ENCODE measurements at regions not wholly inside any gene's neighbourhood (a gene's known extent, or its start where the extent isn't known, plus 50 kb on each side); places are given as distances from the start of the nearest gene placed in this dataset.

GRCh38 chr4:110877778-110878370 is 255.0 kb upstream of the PITX2 start:
- Histone ChIP-seq H3K27me3 (ENCODE audit: control insufficient read depth, extremely low read depth, insufficient read depth, low read length) (no peaks in the 10 kb centered on the region), H3K27ac (ENCODE audit: control insufficient read depth, insufficient read depth, low read length) (no peak overlapping the region), H3K4me1 (ENCODE audit: control insufficient read depth, extremely low read depth, insufficient read depth, low read length) (no peaks in the 10 kb centered on the region), H4K20me1 (ENCODE audit: control insufficient read depth, extremely low read depth, insufficient read depth, low read length) (no peaks in the 10 kb centered on the region), H3K9me1 (ENCODE audit: control insufficient read depth, extremely low read depth, insufficient read depth, low read length) (no peaks in the 10 kb centered on the region), H3K9ac (ENCODE audit: control insufficient read depth, extremely low read depth, insufficient read depth, low read length) (no peak overlapping the region), H3K36me3 (ENCODE audit: control insufficient read depth in 2 of 2, extremely low read depth in 1 of 2, insufficient read depth in 2 of 2, low read length in 2 of 2) (no peaks in the 10 kb centered on the region), H3K4me2 (ENCODE audit: control insufficient read depth, extremely low read depth, insufficient read depth, low read depth, low read length) (no peak overlapping the region), H3K79me2 (ENCODE audit: control insufficient read depth, insufficient read depth, low read length) (no peaks in the 10 kb centered on the region), H2AFZ (ENCODE audit: control insufficient read depth, low read length) (no peak overlapping the region), H3K4me3 (ENCODE audit: control insufficient read depth in 2 of 3, extremely low read depth in 1 of 3, insufficient read depth in 2 of 3, low read depth in 1 of 3, low read length in 3 of 3) (no peak overlapping the region), H3K9me3 (ENCODE audit: control insufficient read depth, low read depth, low read length) (no peaks in the 10 kb centered on the region)
- dilution Hi-C loops (cut with MboI; ENCODE audit: extremely low pct_ligation_motif_present, low sequenced_read_pairs): no loop called here
- FAIRE-seq (no peak), DNase-seq (ENCODE audit: low read depth, low spot score) (no peak)
- TF ChIP-seq CTCF (optimal IDR thresholded peaks at IDR 0.05 in 1 of 3, IDR thresholded peaks at IDR 0.05 in 1 of 3, conservative IDR thresholded peaks at IDR 0.05 in 1 of 3; ENCODE audit: extremely low read depth in 1 of 3, insufficient read depth in 2 of 3, low read length in 3 of 3) (no peak), EZH2 (IDR thresholded peaks at IDR 0.05; ENCODE audit: low read length) (no peak)

- no peaks in the 10 kb centered on the region for H3K79me2 ChIP-seq (ENCODE audit: control insufficient read depth, insufficient read depth, low read length)
- dilution Hi-C loops (cut with MboI; ENCODE audit: extremely low pct_ligation_motif_present, low sequenced_read_pairs): no loop called here
- H3K9ac ChIP-seq (ENCODE audit: control insufficient read depth, extremely low read depth, insufficient read depth, low read length): no peak overlapping the region
- H3K9me1 ChIP-seq (ENCODE audit: control insufficient read depth, extremely low read depth, insufficient read depth, low read length): no peaks in the 10 kb centered on the region
- FAIRE-seq (no peak), DNase-seq (ENCODE audit: low read depth, low spot score) (no peak)
- no peak overlapping the region for H3K27ac ChIP-seq (ENCODE audit: control insufficient read depth, insufficient read depth, low read length)
- H3K36me3 ChIP-seq (ENCODE audit: control insufficient read depth in 2 of 2, extremely low read depth in 1 of 2, insufficient read depth in 2 of 2, low read length in 2 of 2): no peaks in the 10 kb centered on the region
- H3K9me3 ChIP-seq (ENCODE audit: control insufficient read depth, low read depth, low read length): no peaks in the 10 kb centered on the region
- no peaks in the 10 kb centered on the region for H4K20me1 ChIP-seq (ENCODE audit: control insufficient read depth, extremely low read depth, insufficient read depth, low read length)
- no peaks in the 10 kb centered on the region for H3K4me1 ChIP-seq (ENCODE audit: control insufficient read depth, extremely low read depth, insufficient read depth, low read length)
- H3K4me3 ChIP-seq (ENCODE audit: control insufficient read depth in 2 of 3, extremely low read depth in 1 of 3, insufficient read depth in 2 of 3, low read depth in 1 of 3, low read length in 3 of 3): no peak overlapping the region
- TF ChIP-seq CTCF (optimal IDR thresholded peaks at IDR 0.05 in 1 of 3, IDR thresholded peaks at IDR 0.05 in 1 of 3, conservative IDR thresholded peaks at IDR 0.05 in 1 of 3; ENCODE audit: extremely low read depth in 1 of 3, insufficient read depth in 2 of 3, low read length in 3 of 3): no peak
- no peak for TF ChIP-seq EZH2 (IDR thresholded peaks at IDR 0.05; ENCODE audit: low read length)
- H3K27me3 ChIP-seq (ENCODE audit: control insufficient read depth, extremely low read depth, insufficient read depth, low read length): no peaks in the 10 kb centered on the region
- no peak overlapping the region for H3K4me2 ChIP-seq (ENCODE audit: control insufficient read depth, extremely low read depth, insufficient read depth, low read depth, low read length)
- H2AFZ ChIP-seq (ENCODE audit: control insufficient read depth, low read length): no peak overlapping the region
Observed at GRCh38 chr4:110878413-110878812, 255.5 kb upstream of the PITX2 start.

Data from keratinocyte (primary cell).